ENCODE measurements at regions not wholly inside any gene's neighbourhood (a gene's known extent, or its start where the extent isn't known, plus 50 kb on each side); places are given as distances from the start of the nearest gene placed in this dataset.

GRCh38 chr4:136383082-136383481 is 1149.2 kb downstream of the PCDH18 start:
- no peak for TF ChIP-seq MAX (IDR thresholded peaks at IDR 0.05)
- no peak for TF ChIP-seq FOXM1 (IDR thresholded peaks at IDR 0.05; ENCODE audit: borderline replicate concordance, low read depth)
- TF ChIP-seq RAD21 (IDR thresholded peaks at IDR 0.05; ENCODE audit: low read depth) = no peak
- no peak for TF ChIP-seq TAF1 (IDR thresholded peaks at IDR 0.05; ENCODE audit: low read depth)
- TF ChIP-seq EP300 (IDR thresholded peaks at IDR 0.05; ENCODE audit: borderline replicate concordance) = no peak
- TF ChIP-seq ZBTB7A (IDR thresholded peaks at IDR 0.05; ENCODE audit: low read depth) = no peak
- TF ChIP-seq REST (IDR thresholded peaks at IDR 0.05; ENCODE audit: low read depth) = no peak
- TF ChIP-seq CEBPB (IDR thresholded peaks at IDR 0.05) = no peak
- no peak for TF ChIP-seq NFIC (IDR thresholded peaks at IDR 0.05)
- no peak for TF ChIP-seq CREB1 (IDR thresholded peaks at IDR 0.05; ENCODE audit: low read depth)
- no peak for TF ChIP-seq EGR1 (IDR thresholded peaks at IDR 0.05)

DNA sequence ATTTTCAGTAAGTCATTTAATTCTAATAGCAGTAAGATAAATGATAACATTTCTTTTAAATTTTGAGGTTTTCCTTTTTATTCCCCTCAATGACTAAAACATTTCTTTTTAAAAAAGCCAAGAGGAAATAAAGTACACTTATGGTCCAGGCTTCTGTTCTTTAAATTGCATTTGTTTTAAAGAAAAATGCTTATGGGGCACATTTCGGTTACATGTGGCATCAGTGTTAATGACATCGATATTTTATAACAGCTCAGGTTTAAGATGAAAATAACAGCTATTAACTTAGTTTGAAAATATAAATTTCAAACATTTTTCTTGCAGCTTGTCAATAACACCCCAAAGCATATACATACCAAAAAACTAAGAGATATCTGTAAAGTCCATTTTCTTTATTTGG is 1161.1 kb downstream of the PCDH18 start:
- TF ChIP-seq RAD21 (IDR thresholded peaks at IDR 0.05; ENCODE audit: low read depth) (no peak), ZBTB7A (IDR thresholded peaks at IDR 0.05; ENCODE audit: low read depth) (no peak), CREB1 (IDR thresholded peaks at IDR 0.05; ENCODE audit: low read depth) (no peak), REST (IDR thresholded peaks at IDR 0.05; ENCODE audit: low read depth) (no peak), TAF1 (IDR thresholded peaks at IDR 0.05; ENCODE audit: low read depth) (no peak), TEAD4 (IDR thresholded peaks at IDR 0.05) (no peak), TCF12 (IDR thresholded peaks at IDR 0.05; ENCODE audit: low read depth) (no peak), MAX (IDR thresholded peaks at IDR 0.05) (no peak), YY1 (IDR thresholded peaks at IDR 0.05; ENCODE audit: low read depth) (no peak), EP300 (IDR thresholded peaks at IDR 0.05; ENCODE audit: borderline replicate concordance) (no peak), CEBPB (IDR thresholded peaks at IDR 0.05) (no peak), EGR1 (IDR thresholded peaks at IDR 0.05) (no peak), NFIC (IDR thresholded peaks at IDR 0.05) (no peak), FOXM1 (IDR thresholded peaks at IDR 0.05; ENCODE audit: borderline replicate concordance, low read depth) (no peak)
- TF ChIP-seq, protein P1, sequence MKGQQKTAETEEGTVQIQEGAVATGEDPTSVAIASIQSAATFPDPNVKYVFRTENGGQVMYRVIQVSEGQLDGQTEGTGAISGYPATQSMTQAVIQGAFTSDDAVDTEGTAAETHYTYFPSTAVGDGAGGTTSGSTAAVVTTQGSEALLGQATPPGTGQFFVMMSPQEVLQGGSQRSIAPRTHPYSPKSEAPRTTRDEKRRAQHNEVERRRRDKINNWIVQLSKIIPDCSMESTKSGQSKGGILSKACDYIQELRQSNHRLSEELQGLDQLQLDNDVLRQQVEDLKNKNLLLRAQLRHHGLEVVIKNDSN (IDR thresholded peaks at IDR 0.05) = no peak

DNA sequence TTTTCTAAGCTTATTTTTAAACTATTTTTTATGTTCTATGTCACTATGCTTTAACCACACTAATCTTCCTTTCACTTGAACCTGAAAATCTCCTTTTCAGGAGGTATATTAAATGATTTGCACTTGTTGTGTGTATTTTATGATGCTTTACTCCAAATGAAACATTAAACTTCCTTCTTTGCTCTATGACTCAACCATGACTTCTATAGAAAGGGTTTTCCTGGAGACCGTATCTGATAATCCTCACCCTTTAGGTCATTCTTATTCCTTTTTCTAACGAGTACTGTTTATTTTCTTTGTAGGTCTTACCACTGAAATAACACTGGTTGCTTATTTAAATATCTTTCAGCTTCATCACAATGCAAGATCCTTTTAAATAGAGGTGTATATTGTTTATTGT is 1163.2 kb downstream of the PCDH18 start:
- TF ChIP-seq TEAD4 (IDR thresholded peaks at IDR 0.05) = no peak
- no peak for TF ChIP-seq TCF12 (IDR thresholded peaks at IDR 0.05; ENCODE audit: low read depth)
- no peak for TF ChIP-seq MAX (IDR thresholded peaks at IDR 0.05)
- TF ChIP-seq RAD21 (IDR thresholded peaks at IDR 0.05; ENCODE audit: low read depth) = no peak
- TF ChIP-seq, protein P1 (IDR thresholded peaks at IDR 0.05) = no peak
- TF ChIP-seq NFIC (IDR thresholded peaks at IDR 0.05) = no peak
- TF ChIP-seq ZBTB7A (IDR thresholded peaks at IDR 0.05; ENCODE audit: low read depth) = no peak
- no peak for TF ChIP-seq EP300 (IDR thresholded peaks at IDR 0.05; ENCODE audit: borderline replicate concordance)
- no peak for TF ChIP-seq YY1 (IDR thresholded peaks at IDR 0.05; ENCODE audit: low read depth)
- TF ChIP-seq FOXM1 (IDR thresholded peaks at IDR 0.05; ENCODE audit: borderline replicate concordance, low read depth) = no peak
- TF ChIP-seq CEBPB (IDR thresholded peaks at IDR 0.05) = no peak

DNA sequence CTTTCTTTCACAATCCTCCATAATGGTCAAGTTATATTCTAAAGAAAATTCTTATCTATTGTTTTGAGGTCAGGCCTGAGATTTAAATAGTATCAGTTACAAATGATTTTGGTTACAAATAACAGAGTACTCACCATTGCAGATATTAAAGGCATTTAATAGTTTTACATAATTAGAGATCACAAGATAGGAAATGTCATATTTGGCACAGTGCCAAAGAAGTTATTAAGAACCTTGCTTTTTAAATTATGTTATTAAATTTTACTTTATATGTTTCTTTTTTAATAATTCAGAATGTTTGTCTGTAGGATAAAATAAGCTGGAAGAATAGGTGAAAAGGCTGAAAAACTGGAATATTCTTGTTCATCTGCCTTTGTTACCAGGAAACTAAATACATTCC is 1174.7 kb downstream of the PCDH18 start:
- TF ChIP-seq YY1 (IDR thresholded peaks at IDR 0.05; ENCODE audit: low read depth) (no peak), RAD21 (IDR thresholded peaks at IDR 0.05; ENCODE audit: low read depth) (no peak), NFIC (IDR thresholded peaks at IDR 0.05) (peak; percentile 73)

GRCh38 chr4:136355970-136356369 is 1176.3 kb downstream of the PCDH18 start:
- TF ChIP-seq EGR1 (IDR thresholded peaks at IDR 0.05) = no peak

GRCh38 chr4:136343340-136343739 is 1189.0 kb downstream of the PCDH18 start:
- no peak for TF ChIP-seq ZBTB7A (IDR thresholded peaks at IDR 0.05; ENCODE audit: low read depth)
- TF ChIP-seq TAF1 (IDR thresholded peaks at IDR 0.05; ENCODE audit: low read depth) = no peak
- no peak for TF ChIP-seq TEAD4 (IDR thresholded peaks at IDR 0.05)
- no peak for TF ChIP-seq YY1 (IDR thresholded peaks at IDR 0.05; ENCODE audit: low read depth)
- TF ChIP-seq REST (IDR thresholded peaks at IDR 0.05; ENCODE audit: low read depth) = no peak
- TF ChIP-seq, protein P1 (IDR thresholded peaks at IDR 0.05) = no peak
- TF ChIP-seq RAD21 (IDR thresholded peaks at IDR 0.05; ENCODE audit: low read depth) = no peak

Data from Ishikawa (cell line).